HL-60 (cell line): ENCODE measurements at regions not wholly inside any gene's neighbourhood (a gene's known extent, or its start where the extent isn't known, plus 50 kb on each side); places are given as distances from the start of the nearest gene placed in this dataset.

ENCODE experiments used
- DNase-seq, 2 experiments: peaks; one replicate each; pipeline ENCODE4 v3.0.0-alpha.2; 2010 to 2020; ENCODE audit warnings: low read depth in 1 of 2, low spot score in 1 of 2
- H3K27ac ChIP-seq: fragments of 250-450 bp; sonication (Bioruptor Pico); replicated peaks from 2 replicates; pipeline ENCODE4 v1.5.1; 2020; ENCODE audit warnings: mild to moderate bottlenecking, moderate library complexity
- H3K27me3 ChIP-seq: fragments of 250-450 bp; sonication (Bioruptor Pico); 2 replicates; pipeline ENCODE4 v1.5.1; 2021; ENCODE audit warnings: mild to moderate bottlenecking, moderate library complexity; ENCODE audit not compliant: insufficient read depth, poor library complexity, severe bottlenecking
- H3K4me3 ChIP-seq: replicated peaks from 2 replicates; pipeline ENCODE4 v1.5.1; 2011; ENCODE audit warnings: mild to moderate bottlenecking, control low read depth, low read length; ENCODE audit not compliant: insufficient read depth
- CTCF ChIP-seq: IDR thresholded peaks from one replicate; pipeline ENCODE4 v1.5.1; 2011; ENCODE audit warnings: low read length, control low read depth, inconsistent platforms; ENCODE audit not compliant: insufficient read depth
- GABPA ChIP-seq: IDR thresholded peaks from 2 replicates; pipeline ENCODE4 v1.6.1; 2012; ENCODE audit warnings: low read depth
- POLR2AphosphoS5 ChIP-seq: IDR thresholded peaks from 2 replicates; pipeline ENCODE4 v1.6.1; 2012; ENCODE audit warnings: low read depth
- REST ChIP-seq: IDR thresholded peaks from 2 replicates; pipeline ENCODE4 v1.6.1; 2012; ENCODE audit warnings: low read depth; ENCODE audit not compliant: insufficient replicate concordance
- SPI1 ChIP-seq: IDR thresholded peaks from 2 replicates; pipeline ENCODE4 v1.6.1; 2012; ENCODE audit warnings: low read depth, mild to moderate bottlenecking, borderline replicate concordance

- DNase-seq, result no peak
- no peak for TF ChIP-seq CTCF
- no peak for TF ChIP-seq REST
- TF ChIP-seq POLR2AphosphoS5, result no peak
- no peak for TF ChIP-seq SPI1
- TF ChIP-seq GABPA, result no peak
- H3K27ac ChIP-seq, result no peak overlapping the region
- H3K27me3 ChIP-seq, result no peaks in the 10 kb centered on the region
- H3K4me3 ChIP-seq, result no peak overlapping the region
Measured at GRCh38 chr1:87174724-87175245, 153.9 kb upstream of the LMO4 start.

- Histone ChIP-seq H3K4me3 (no peak overlapping the region), H3K27me3 (no peaks in the 10 kb centered on the region), H3K27ac (peak overlapping the region; percentile 59)
- TF ChIP-seq GABPA (no peak), CTCF (no peak), SPI1 (no peak), POLR2AphosphoS5 (no peak), REST (no peak)
- no peak for DNase-seq
Measured at GRCh38 chr1:87176087-87176486, 152.6 kb upstream of the LMO4 start.

- peak; percentile 86 for TF ChIP-seq POLR2AphosphoS5
- TF ChIP-seq CTCF, result no peak
- peak; percentile 78 for TF ChIP-seq SPI1
- DNase-seq, result peak; percentile 45 to 69
- peak overlapping the region; percentile 59 for H3K27ac ChIP-seq
- no peaks in the 10 kb centered on the region for H3K27me3 ChIP-seq
- H3K4me3 ChIP-seq, result no peak overlapping the region
Measured at GRCh38 chr1:87176514-87176913, 152.2 kb upstream of the LMO4 start.

GRCh38 chr1:87178441-87178840 is 150.2 kb upstream of the LMO4 start:
- Histone ChIP-seq H3K27me3 (no peaks in the 10 kb centered on the region), H3K4me3 (no peak overlapping the region), H3K27ac (peak overlapping the region; percentile 69)
- DNase-seq, result no peak
- TF ChIP-seq GABPA (no peak), CTCF (no peak), SPI1 (no peak), POLR2AphosphoS5 (no peak), REST (no peak)
